ENCODE measurements at regions not wholly inside any gene's neighbourhood (a gene's known extent, or its start where the extent isn't known, plus 50 kb on each side); places are given as distances from the start of the nearest gene placed in this dataset.

GRCh38 chr1:235009561-235010306, 118.9 kb downstream of the TOMM20 start:
- H3K4me3 ChIP-seq = no peak overlapping the region
- no peaks in the 10 kb centered on the region for H3K27me3 ChIP-seq
- no peaks in the 10 kb centered on the region for H3K36me3 ChIP-seq
- TF ChIP-seq CTCF (IDR thresholded peaks at IDR 0.05) (no peak), POLR2A (IDR thresholded peaks at IDR 0.05) (no peak)
- no peaks in the 10 kb centered on the region for H3K9me3 ChIP-seq
- no peaks in the 10 kb centered on the region for H3K4me1 ChIP-seq
- intact Hi-C loops (cut with DNase I; ENCODE audit: low total_unique reads) = loop anchor here (10.0 kb wide), 1 partner anchor 65 kb away; no protein-coding TSS in a partner anchor
- no peak overlapping the region for H3K27ac ChIP-seq
- no peak for DNase-seq

GRCh38 chr1:235009074-235009473, 119.6 kb downstream of the TOMM20 start:
- no peak for DNase-seq
- no peaks in the 10 kb centered on the region for H3K27me3 ChIP-seq
- intact Hi-C loops (cut with DNase I; ENCODE audit: low total_unique reads) = loop anchor here (10.0 kb wide), 1 partner anchor 66 kb away; no protein-coding TSS in a partner anchor
- H3K27ac ChIP-seq = no peak overlapping the region
- H3K4me1 ChIP-seq = no peaks in the 10 kb centered on the region
- H3K36me3 ChIP-seq = no peaks in the 10 kb centered on the region
- no peaks in the 10 kb centered on the region for H3K9me3 ChIP-seq
- no peak overlapping the region for H3K4me3 ChIP-seq
- TF ChIP-seq CTCF (IDR thresholded peaks at IDR 0.05) = no peak
- no peak for TF ChIP-seq POLR2A (IDR thresholded peaks at IDR 0.05)

- no peaks in the 10 kb centered on the region for H3K36me3 ChIP-seq
- H3K4me1 ChIP-seq = no peaks in the 10 kb centered on the region
- H3K4me3 ChIP-seq = no peak overlapping the region
- intact Hi-C loops (cut with DNase I; ENCODE audit: low total_unique reads) = loop anchor here (10.0 kb wide), 1 partner anchor 67 kb away; no protein-coding TSS in a partner anchor
- H3K27ac ChIP-seq = no peak overlapping the region
- H3K27me3 ChIP-seq = no peaks in the 10 kb centered on the region
- no peak for DNase-seq
- H3K9me3 ChIP-seq = no peaks in the 10 kb centered on the region
- TF ChIP-seq CTCF (IDR thresholded peaks at IDR 0.05) (no peak), POLR2A (IDR thresholded peaks at IDR 0.05) (no peak)
These were observed 120.4 kb downstream of the TOMM20 start for GRCh38 chr1:235008239-235008638.

GRCh38 chr1:235006816-235007215, 121.8 kb downstream of the TOMM20 start:
- no peaks in the 10 kb centered on the region for H3K4me1 ChIP-seq
- intact Hi-C loops (cut with DNase I; ENCODE audit: low total_unique reads) = loop anchor here (10.0 kb wide), 1 partner anchor 68 kb away; no protein-coding TSS in a partner anchor
- no peak overlapping the region for H3K4me3 ChIP-seq
- no peak for TF ChIP-seq POLR2A (IDR thresholded peaks at IDR 0.05)
- TF ChIP-seq CTCF (IDR thresholded peaks at IDR 0.05) = no peak
- no peak overlapping the region for H3K27ac ChIP-seq
- H3K36me3 ChIP-seq = no peaks in the 10 kb centered on the region
- no peaks in the 10 kb centered on the region for H3K27me3 ChIP-seq
- no peaks in the 10 kb centered on the region for H3K9me3 ChIP-seq
- no peak for DNase-seq

- no peak overlapping the region for H3K27ac ChIP-seq
- no peak for DNase-seq
These were observed 122.4 kb downstream of the TOMM20 start for GRCh38 chr1:235006132-235006721.

More at GRCh38 chr1:235006132-235006721, 122.4 kb downstream of the TOMM20 start:
- intact Hi-C loops (cut with DNase I; ENCODE audit: low total_unique reads) = loop anchor here (10.0 kb wide), 1 partner anchor 69 kb away; no protein-coding TSS in a partner anchor
- TF ChIP-seq POLR2A (IDR thresholded peaks at IDR 0.05) (no peak), CTCF (IDR thresholded peaks at IDR 0.05) (no peak)
- Histone ChIP-seq H3K9me3 (no peaks in the 10 kb centered on the region), H3K27me3 (no peaks in the 10 kb centered on the region), H3K4me3 (no peak overlapping the region), H3K36me3 (no peaks in the 10 kb centered on the region), H3K4me1 (no peaks in the 10 kb centered on the region)

All from uterus (tissue), 3 donors.